ENCODE measurements at regions not wholly inside any gene's neighbourhood (a gene's known extent, or its start where the extent isn't known, plus 50 kb on each side); places are given as distances from the start of the nearest gene placed in this dataset.
A peak's percentile ranks its signal among the peaks of the same experiment; 100 is the strongest.
"Not testable (repeated sequence)": the region's sequence is repeated elsewhere in the genome, so short reads cannot be mapped to it uniquely, and the experiment has no call there.

GRCh38 chr6:14372734-14373489, 255.3 kb downstream of the CD83 start:
- ATAC-seq (no peak), DNase-seq (no peak)
- intact Hi-C loops (cut with DNase I): no loop called here

- intact Hi-C loops (cut with DNase I): no loop called here
- DNase-seq: no peak
- ATAC-seq: no peak
These were observed 256.3 kb downstream of the CD83 start for GRCh38 chr6:14373648-14374437.

- intact Hi-C loops (cut with DNase I): no loop called here
- ATAC-seq (no peak), DNase-seq (no peak)
These were observed 258.4 kb downstream of the CD83 start for GRCh38 chr6:14375930-14376329.

- ATAC-seq: no peak
- DNase-seq: no peak
- intact Hi-C loops (cut with DNase I): no loop called here
These were observed 262.0 kb downstream of the CD83 start for GRCh38 chr6:14379568-14379967.

GRCh38 chr6:14380086-14380820, 262.7 kb downstream of the CD83 start:
- intact Hi-C loops (cut with DNase I): no loop called here
- DNase-seq (no peak), ATAC-seq (peak; percentile 50 to 74)

GRCh38 chr6:14380901-14381828, 263.6 kb downstream of the CD83 start:
- no peak for ATAC-seq
- DNase-seq: no peak
- intact Hi-C loops (cut with DNase I): no loop called here

- intact Hi-C loops (cut with DNase I): no loop called here
- DNase-seq (no peak), ATAC-seq (no peak)
These were observed 264.5 kb downstream of the CD83 start for GRCh38 chr6:14381829-14382677.

GRCh38 chr6:14382678-14383236, 265.2 kb downstream of the CD83 start:
- no peak for DNase-seq
- intact Hi-C loops (cut with DNase I): no loop called here
- ATAC-seq: no peak

- intact Hi-C loops (cut with DNase I): no loop called here
- DNase-seq (no peak), ATAC-seq (no peak)
These were observed 266.0 kb downstream of the CD83 start for GRCh38 chr6:14383393-14384174.

GRCh38 chr6:14384175-14384949, 266.8 kb downstream of the CD83 start:
- intact Hi-C loops (cut with DNase I): no loop called here
- DNase-seq (no peak), ATAC-seq (no peak)

GRCh38 chr6:14386263-14386662, 268.7 kb downstream of the CD83 start:
- intact Hi-C loops (cut with DNase I): no loop called here
- no peak for DNase-seq
- no peak for ATAC-seq

- intact Hi-C loops (cut with DNase I): no loop called here
- ATAC-seq (no peak), DNase-seq (no peak)
These were observed 269.1 kb downstream of the CD83 start for GRCh38 chr6:14386668-14387067.

- intact Hi-C loops (cut with DNase I): no loop called here
- no peak for DNase-seq
- no peak for ATAC-seq
These were observed 270.8 kb downstream of the CD83 start for GRCh38 chr6:14388371-14388770.

GRCh38 chr6:14389776-14390175, 272.2 kb downstream of the CD83 start:
- not testable (repeated sequence) for ATAC-seq

GRCh38 chr6:14390805-14391204, 273.2 kb downstream of the CD83 start:
- no peak for DNase-seq
- intact Hi-C loops (cut with DNase I): no loop called here
- no peak for ATAC-seq

More at GRCh38 chr6:14389776-14390175, 272.2 kb downstream of the CD83 start:
- DNase-seq; intact Hi-C loops (cut with DNase I): not testable (repeated sequence)

- no peak for DNase-seq
- no peak for ATAC-seq
- intact Hi-C loops (cut with DNase I): no loop called here
These were observed 276.3 kb downstream of the CD83 start for GRCh38 chr6:14393910-14394309.
